DND-41 (cell line): ENCODE measurements at regions not wholly inside any gene's neighbourhood (a gene's known extent, or its start where the extent isn't known, plus 50 kb on each side); places are given as distances from the start of the nearest gene placed in this dataset.

Experiments
- ATAC-seq: fragments of 200-7000 bp; cut with Tn5 transposase; 3 replicates; pipeline ENCODE4 v1.9.1; 2021; ENCODE audit warnings: low read depth; ENCODE audit not compliant: insufficient read depth
- DNase-seq: peaks from one replicate; pipeline ENCODE4 v3.0.0-alpha.2; 2020
- H2AFZ ChIP-seq: 2 replicates; pipeline ENCODE4 v1.6.0; 2012; ENCODE audit warnings: low read depth, low read length
- H3K27ac ChIP-seq: 2 replicates; pipeline ENCODE4 v1.5.1; 2012; ENCODE audit warnings: low read length, inconsistent platforms
- H3K27me3 ChIP-seq: fragments of 200-600 bp; sonication (generic); 2 replicates; pipeline ENCODE4 v1.6.0; 2012; ENCODE audit warnings: low read length, mild to moderate bottlenecking, inconsistent platforms; ENCODE audit not compliant: insufficient read depth, poor library complexity
- H3K36me3 ChIP-seq: 2 replicates; pipeline ENCODE4 v1.5.1; 2012; ENCODE audit warnings: low read length, inconsistent platforms; ENCODE audit not compliant: insufficient read depth
- H3K4me1 ChIP-seq: 2 replicates; pipeline ENCODE4 v1.5.1; 2012; ENCODE audit warnings: mild to moderate bottlenecking, low read length; ENCODE audit not compliant: insufficient read depth
- H3K4me2 ChIP-seq: 2 replicates; pipeline ENCODE4 v1.6.0; 2012; ENCODE audit warnings: mild to moderate bottlenecking, moderate library complexity, low read length, inconsistent platforms; ENCODE audit not compliant: insufficient read depth
- H3K4me3 ChIP-seq, 2 experiments: fragments of 200-600 bp in 1 of 2; shearing (Covaris generic) in 1 of 2; 2 replicates each; pipeline ENCODE4 v1.5.1; 2012 to 2016; ENCODE audit warnings: inconsistent platforms in 2 of 2, low read length in 2 of 2, mild to moderate bottlenecking in 2 of 2, low read depth in 1 of 2, moderate library complexity in 1 of 2
- H3K79me2 ChIP-seq: 2 replicates; pipeline ENCODE4 v1.6.0; 2012; ENCODE audit warnings: low read length, inconsistent platforms; ENCODE audit not compliant: insufficient read depth
- H3K9ac ChIP-seq: 2 replicates; pipeline ENCODE4 v1.6.0; 2012; ENCODE audit warnings: low read depth, mild to moderate bottlenecking, inconsistent platforms, low read length, moderate library complexity
- H3K9me3 ChIP-seq: 2 replicates; pipeline ENCODE4 v1.5.1; 2012; ENCODE audit warnings: low read length, moderate library complexity, mild to moderate bottlenecking, inconsistent platforms; ENCODE audit not compliant: insufficient read depth, severe bottlenecking
- H4K20me1 ChIP-seq: 2 replicates; pipeline ENCODE4 v1.6.0; 2012; ENCODE audit warnings: low read length; ENCODE audit not compliant: insufficient read depth
- EZH2 ChIP-seq: IDR thresholded peaks from 3 replicates; pipeline ENCODE4 v1.6.1; 2012; ENCODE audit warnings: borderline replicate concordance, low read depth, mild to moderate bottlenecking, moderate library complexity, low read length, inconsistent platforms; ENCODE audit not compliant: severe bottlenecking
- TF ChIP-seq, protein P1 (sequence below): IDR thresholded peaks from 2 replicates; pipeline ENCODE4 v1.5.1; 2012; ENCODE audit warnings: borderline replicate concordance, low read length, moderate library complexity, mild to moderate bottlenecking; ENCODE audit not compliant: poor library complexity, severe bottlenecking; ENCODE audit errors: extremely low read depth

DNA sequence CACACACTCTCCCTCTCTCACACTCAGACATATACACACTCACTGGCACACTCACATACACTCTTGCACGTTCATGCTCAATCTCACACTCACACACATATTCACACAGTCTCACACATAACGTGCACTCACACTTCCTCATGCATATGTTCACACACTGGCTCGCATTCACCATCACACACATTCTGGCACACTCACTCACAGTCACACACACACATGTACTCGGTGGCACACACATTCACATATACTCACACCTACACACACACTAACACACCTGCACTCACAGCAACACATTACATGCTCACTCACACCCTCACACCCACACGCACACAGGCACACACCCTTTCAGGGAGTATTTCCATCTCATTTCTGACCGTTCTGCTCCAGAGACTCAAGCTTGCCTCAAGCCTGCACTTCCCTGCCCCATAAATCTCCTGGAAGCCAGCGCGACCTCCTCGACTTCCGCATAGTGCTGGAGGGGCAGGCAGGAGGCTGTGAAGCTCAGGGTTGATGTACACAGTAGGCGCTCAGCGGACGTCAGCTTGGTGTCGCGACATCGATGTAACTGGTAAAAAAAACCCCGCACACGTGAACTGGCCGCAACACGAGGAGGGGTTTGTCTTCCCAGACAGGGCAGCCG lies 66.7 kb upstream of the FOXF1 start:
- no peaks in the 10 kb centered on the region for H3K79me2 ChIP-seq
- no peak overlapping the region for H3K27ac ChIP-seq
- no peak overlapping the region for H3K9ac ChIP-seq
- DNase-seq (no peak), ATAC-seq (no peak)
- H3K27me3 ChIP-seq, result peaks cover 14% of the 10 kb centered on the region
- H4K20me1 ChIP-seq, result no peaks in the 10 kb centered on the region
- no peaks in the 10 kb centered on the region for H3K9me3 ChIP-seq
- no peak overlapping the region for H2AFZ ChIP-seq
- no peak for TF ChIP-seq EZH2
- TF ChIP-seq, protein P1, sequence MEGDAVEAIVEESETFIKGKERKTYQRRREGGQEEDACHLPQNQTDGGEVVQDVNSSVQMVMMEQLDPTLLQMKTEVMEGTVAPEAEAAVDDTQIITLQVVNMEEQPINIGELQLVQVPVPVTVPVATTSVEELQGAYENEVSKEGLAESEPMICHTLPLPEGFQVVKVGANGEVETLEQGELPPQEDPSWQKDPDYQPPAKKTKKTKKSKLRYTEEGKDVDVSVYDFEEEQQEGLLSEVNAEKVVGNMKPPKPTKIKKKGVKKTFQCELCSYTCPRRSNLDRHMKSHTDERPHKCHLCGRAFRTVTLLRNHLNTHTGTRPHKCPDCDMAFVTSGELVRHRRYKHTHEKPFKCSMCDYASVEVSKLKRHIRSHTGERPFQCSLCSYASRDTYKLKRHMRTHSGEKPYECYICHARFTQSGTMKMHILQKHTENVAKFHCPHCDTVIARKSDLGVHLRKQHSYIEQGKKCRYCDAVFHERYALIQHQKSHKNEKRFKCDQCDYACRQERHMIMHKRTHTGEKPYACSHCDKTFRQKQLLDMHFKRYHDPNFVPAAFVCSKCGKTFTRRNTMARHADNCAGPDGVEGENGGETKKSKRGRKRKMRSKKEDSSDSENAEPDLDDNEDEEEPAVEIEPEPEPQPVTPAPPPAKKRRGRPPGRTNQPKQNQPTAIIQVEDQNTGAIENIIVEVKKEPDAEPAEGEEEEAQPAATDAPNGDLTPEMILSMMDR, result no peak
- no peak overlapping the region for H3K4me2 ChIP-seq
- H3K4me1 ChIP-seq, result no peaks in the 10 kb centered on the region
- H3K36me3 ChIP-seq, result no peaks in the 10 kb centered on the region
- H3K4me3 ChIP-seq, result no peak overlapping the region

DNA sequence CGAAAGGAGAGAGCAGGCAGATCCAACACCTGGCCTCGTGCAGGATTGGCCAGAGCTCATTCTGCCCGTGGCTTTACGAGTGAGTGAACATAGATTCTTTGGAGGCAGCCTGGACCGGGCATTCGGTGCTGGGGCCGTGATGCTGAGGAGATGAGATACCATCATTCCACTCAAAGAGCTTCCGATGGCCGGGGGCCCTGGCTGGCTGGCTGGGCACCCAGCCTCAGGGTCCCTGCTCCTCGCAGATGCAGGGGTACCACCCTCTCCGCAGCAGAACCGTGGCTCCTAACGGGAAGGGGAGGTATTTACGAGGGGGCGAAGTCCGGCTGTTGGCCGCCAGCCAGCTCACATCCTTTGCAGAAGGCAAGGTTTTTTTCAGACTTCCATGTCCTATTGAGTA lies 66.1 kb upstream of the FOXF1 start:
- Histone ChIP-seq H3K27ac (no peak overlapping the region), H4K20me1 (no peaks in the 10 kb centered on the region), H3K9me3 (no peaks in the 10 kb centered on the region), H3K9ac (no peak overlapping the region), H2AFZ (no peak overlapping the region), H3K4me3 (no peak overlapping the region), H3K36me3 (no peaks in the 10 kb centered on the region), H3K79me2 (no peaks in the 10 kb centered on the region), H3K4me1 (no peaks in the 10 kb centered on the region), H3K4me2 (no peak overlapping the region), H3K27me3 (peaks cover 14% of the 10 kb centered on the region)
- TF ChIP-seq, protein P1, result no peak
- TF ChIP-seq EZH2, result no peak
- DNase-seq (no peak), ATAC-seq (no peak)

DNA sequence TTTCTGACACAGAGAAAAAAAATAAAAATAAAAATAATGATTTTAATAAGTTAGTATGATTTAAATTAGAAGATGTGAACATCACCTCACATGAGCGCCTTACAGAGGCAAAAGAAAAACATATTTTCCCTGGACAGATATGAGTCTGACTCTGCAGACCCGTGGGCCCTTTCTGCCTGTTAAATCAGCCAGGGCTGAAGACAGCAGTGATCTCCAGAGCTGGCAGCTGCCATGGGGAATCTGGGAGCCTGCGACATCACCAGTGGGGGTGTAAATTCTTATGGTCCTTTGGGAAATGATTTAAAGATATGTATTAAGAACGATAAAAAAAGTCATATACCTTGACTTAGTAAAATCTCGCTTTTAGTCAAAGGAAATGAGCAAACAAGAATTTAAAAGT lies 65.7 kb upstream of the FOXF1 start:
- ATAC-seq (no peak), DNase-seq (no peak)
- no peak overlapping the region for H3K9ac ChIP-seq
- H3K79me2 ChIP-seq, result no peaks in the 10 kb centered on the region
- no peaks in the 10 kb centered on the region for H3K9me3 ChIP-seq
- no peak overlapping the region for H3K4me2 ChIP-seq
- no peaks in the 10 kb centered on the region for H3K4me1 ChIP-seq
- no peaks in the 10 kb centered on the region for H4K20me1 ChIP-seq
- H3K4me3 ChIP-seq, result no peak overlapping the region
- no peak for TF ChIP-seq EZH2
- TF ChIP-seq, protein P1, result no peak
- no peak overlapping the region for H3K27ac ChIP-seq
- H3K27me3 ChIP-seq, result peaks cover 14% of the 10 kb centered on the region
- H2AFZ ChIP-seq, result no peak overlapping the region
- no peaks in the 10 kb centered on the region for H3K36me3 ChIP-seq

DNA sequence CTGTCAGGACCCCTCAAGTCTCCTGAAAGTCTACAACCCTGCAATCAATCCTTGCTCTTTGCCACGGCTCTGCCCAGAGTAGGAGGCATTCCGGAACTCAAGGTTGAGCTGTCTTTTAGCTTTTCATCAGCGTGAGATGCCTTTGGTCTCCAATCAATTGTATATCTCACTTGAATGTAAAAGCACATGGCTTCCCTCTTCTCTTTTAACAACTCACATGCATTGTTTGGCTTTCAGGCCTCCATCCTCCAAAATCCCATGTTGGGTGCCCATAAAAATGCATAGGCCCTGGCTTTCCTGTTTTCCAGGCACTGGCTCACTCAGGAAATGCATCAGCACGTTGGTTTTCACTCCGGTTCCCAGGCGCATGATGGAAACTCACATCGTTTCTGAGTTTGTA lies 64.0 kb upstream of the FOXF1 start:
- DNase-seq, result no peak
- Histone ChIP-seq H3K36me3 (no peaks in the 10 kb centered on the region), H3K9ac (no peak overlapping the region), H3K79me2 (no peaks in the 10 kb centered on the region), H3K4me2 (no peak overlapping the region), H3K27me3 (peaks cover 14% of the 10 kb centered on the region), H4K20me1 (no peaks in the 10 kb centered on the region), H3K4me3 (no peak overlapping the region), H3K9me3 (no peaks in the 10 kb centered on the region), H3K27ac (no peak overlapping the region), H2AFZ (no peak overlapping the region), H3K4me1 (no peaks in the 10 kb centered on the region)
- no peak for ATAC-seq
- no peak for TF ChIP-seq EZH2
- TF ChIP-seq, protein P1, result no peak
